BE2C (cell line): ENCODE measurements at regions not wholly inside any gene's neighbourhood (a gene's known extent, or its start where the extent isn't known, plus 50 kb on each side); places are given as distances from the start of the nearest gene placed in this dataset.
"Not testable (repeated sequence)": the region's sequence is repeated elsewhere in the genome, so short reads cannot be mapped to it uniquely, and the experiment has no call there.

ENCODE experiments used
- DNase-seq: peaks from one replicate; pipeline ENCODE4 v3.0.0-alpha.2; 2020
- H3K27me3 ChIP-seq: fragments of 250-450 bp; sonication (Bioruptor Pico); 2 replicates; pipeline ENCODE4 v1.5.1; 2020; ENCODE audit warnings: mild to moderate bottlenecking
- H3K36me3 ChIP-seq: fragments of 250-450 bp; sonication (Bioruptor Pico); 2 replicates; pipeline ENCODE4 v1.5.1; 2020; ENCODE audit warnings: mild to moderate bottlenecking
- H3K4me1 ChIP-seq: fragments of 250-450 bp; sonication (Bioruptor Pico); 2 replicates; pipeline ENCODE4 v1.5.1; 2020
- H3K4me3 ChIP-seq: 2 replicates; pipeline ENCODE4 v1.5.1; 2011; ENCODE audit warnings: low read depth, low read length
- H3K9me3 ChIP-seq: fragments of 250-450 bp; sonication (Bioruptor Pico); 2 replicates; pipeline ENCODE4 v1.5.1; 2020
- TF ChIP-seq, protein P1 (sequence below): IDR thresholded peaks from 2 replicates; pipeline ENCODE4 v1.5.1; 2012; ENCODE audit warnings: mild to moderate bottlenecking, low read depth, low read length

DNA sequence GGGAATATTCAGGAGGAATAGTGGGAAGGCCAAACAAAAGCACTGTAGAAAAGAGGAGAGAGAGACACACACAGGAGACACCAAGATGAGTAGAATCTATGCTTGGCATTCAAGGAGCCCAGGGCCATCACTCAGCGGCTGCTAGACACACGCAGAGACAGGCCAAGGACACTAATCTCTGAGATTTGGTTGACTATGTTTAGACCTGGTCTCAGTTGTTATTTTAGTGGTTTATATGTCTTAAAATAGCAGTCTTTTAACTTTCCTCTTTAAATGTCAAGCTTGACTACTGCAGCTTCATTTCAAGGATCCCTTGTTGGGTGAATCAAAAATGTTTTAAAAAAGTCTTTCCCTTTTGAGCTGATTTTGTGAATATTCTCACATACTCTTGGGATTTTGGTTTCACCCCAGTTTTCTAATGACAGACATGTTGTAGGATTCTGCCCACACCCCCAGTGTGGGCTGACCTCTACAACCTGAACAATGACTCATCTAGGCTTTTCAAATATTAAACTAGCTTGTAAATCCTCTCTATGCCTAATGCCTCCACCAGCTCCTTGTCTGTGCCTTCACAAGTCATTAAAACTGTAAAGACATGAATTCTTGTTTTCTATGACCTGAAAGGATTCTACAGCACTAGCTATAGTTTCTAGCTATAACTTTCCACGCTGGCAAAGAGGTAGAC, 142.7 kb upstream of the EXOC2 start:
- no peak for DNase-seq
- no peaks in the 10 kb centered on the region for H3K36me3 ChIP-seq
- no peak overlapping the region for H3K4me3 ChIP-seq
- TF ChIP-seq, protein P1, sequence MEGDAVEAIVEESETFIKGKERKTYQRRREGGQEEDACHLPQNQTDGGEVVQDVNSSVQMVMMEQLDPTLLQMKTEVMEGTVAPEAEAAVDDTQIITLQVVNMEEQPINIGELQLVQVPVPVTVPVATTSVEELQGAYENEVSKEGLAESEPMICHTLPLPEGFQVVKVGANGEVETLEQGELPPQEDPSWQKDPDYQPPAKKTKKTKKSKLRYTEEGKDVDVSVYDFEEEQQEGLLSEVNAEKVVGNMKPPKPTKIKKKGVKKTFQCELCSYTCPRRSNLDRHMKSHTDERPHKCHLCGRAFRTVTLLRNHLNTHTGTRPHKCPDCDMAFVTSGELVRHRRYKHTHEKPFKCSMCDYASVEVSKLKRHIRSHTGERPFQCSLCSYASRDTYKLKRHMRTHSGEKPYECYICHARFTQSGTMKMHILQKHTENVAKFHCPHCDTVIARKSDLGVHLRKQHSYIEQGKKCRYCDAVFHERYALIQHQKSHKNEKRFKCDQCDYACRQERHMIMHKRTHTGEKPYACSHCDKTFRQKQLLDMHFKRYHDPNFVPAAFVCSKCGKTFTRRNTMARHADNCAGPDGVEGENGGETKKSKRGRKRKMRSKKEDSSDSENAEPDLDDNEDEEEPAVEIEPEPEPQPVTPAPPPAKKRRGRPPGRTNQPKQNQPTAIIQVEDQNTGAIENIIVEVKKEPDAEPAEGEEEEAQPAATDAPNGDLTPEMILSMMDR: no peak
- no peaks in the 10 kb centered on the region for H3K27me3 ChIP-seq
- H3K4me1 ChIP-seq: no peaks in the 10 kb centered on the region
- no peaks in the 10 kb centered on the region for H3K9me3 ChIP-seq

DNA sequence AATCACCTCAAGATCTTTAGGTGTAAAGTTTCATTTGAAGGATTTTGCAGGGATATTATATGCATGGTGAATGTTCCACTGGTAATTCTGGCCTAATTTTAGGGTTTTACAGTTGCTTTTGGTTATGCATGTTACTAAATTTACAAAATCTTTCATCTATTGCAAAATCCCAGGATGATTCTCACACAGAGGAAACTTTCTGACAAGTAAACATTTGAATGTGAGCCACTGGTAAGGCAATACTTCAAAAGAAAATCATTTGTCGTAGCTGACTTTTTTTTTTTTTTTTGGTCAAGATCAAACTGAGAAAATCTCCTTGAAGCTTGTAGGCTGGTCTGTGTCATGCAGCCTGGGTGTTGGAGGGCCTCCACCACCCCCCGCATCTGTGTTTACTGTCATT, 141.9 kb upstream of the EXOC2 start:
- TF ChIP-seq, protein P1: no peak
- Histone ChIP-seq H3K4me1 (no peaks in the 10 kb centered on the region), H3K9me3 (no peaks in the 10 kb centered on the region), H3K36me3 (no peaks in the 10 kb centered on the region), H3K4me3 (no peak overlapping the region), H3K27me3 (no peaks in the 10 kb centered on the region)
- DNase-seq: no peak

DNA sequence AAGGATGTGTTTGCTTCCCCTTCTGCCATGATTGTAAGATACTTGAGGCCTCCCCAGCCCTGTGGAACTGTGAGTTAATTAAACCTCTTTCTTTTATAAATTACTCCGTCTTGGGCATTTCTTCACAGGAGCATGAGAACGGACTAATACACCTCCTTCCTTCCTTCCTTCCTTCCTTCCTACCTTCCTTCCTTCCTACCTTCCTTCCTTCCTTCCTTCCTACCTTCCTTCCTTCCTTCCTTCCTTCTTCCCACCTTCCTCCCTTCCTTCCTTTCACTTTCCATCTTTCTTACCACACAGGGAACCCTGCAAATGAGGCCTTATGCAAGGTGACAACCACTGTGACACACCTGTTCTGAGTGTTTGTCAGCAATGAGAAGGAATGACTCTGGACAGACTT, 141.3 kb upstream of the EXOC2 start:
- TF ChIP-seq, protein P1: no peak
- Histone ChIP-seq H3K4me1 (no peaks in the 10 kb centered on the region), H3K9me3 (no peaks in the 10 kb centered on the region), H3K4me3 (no peak overlapping the region), H3K36me3 (no peaks in the 10 kb centered on the region), H3K27me3 (no peaks in the 10 kb centered on the region)
- DNase-seq: no peak

DNA sequence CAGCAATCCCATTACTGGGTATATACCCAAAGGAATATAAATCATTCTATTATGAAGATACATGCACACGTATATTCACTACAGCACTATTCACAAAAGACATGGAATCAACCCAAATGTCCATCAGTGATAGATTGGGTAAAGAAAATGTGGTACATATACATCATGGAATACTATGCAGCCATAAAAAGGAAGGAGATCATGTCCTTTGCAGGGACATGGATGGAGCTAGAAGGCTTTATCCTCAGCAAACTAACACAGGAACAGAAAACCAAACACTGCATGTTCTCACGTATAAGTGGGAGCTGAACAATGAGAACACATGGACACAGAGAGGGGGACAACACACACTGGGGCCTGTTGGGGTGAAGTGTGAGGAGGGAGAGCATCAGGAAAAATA, 139.9 kb upstream of the EXOC2 start:
- not testable (repeated sequence) for H3K4me1 ChIP-seq, H3K27me3 ChIP-seq, H3K36me3 ChIP-seq, H3K4me3 ChIP-seq, DNase-seq, H3K9me3 ChIP-seq

DNA sequence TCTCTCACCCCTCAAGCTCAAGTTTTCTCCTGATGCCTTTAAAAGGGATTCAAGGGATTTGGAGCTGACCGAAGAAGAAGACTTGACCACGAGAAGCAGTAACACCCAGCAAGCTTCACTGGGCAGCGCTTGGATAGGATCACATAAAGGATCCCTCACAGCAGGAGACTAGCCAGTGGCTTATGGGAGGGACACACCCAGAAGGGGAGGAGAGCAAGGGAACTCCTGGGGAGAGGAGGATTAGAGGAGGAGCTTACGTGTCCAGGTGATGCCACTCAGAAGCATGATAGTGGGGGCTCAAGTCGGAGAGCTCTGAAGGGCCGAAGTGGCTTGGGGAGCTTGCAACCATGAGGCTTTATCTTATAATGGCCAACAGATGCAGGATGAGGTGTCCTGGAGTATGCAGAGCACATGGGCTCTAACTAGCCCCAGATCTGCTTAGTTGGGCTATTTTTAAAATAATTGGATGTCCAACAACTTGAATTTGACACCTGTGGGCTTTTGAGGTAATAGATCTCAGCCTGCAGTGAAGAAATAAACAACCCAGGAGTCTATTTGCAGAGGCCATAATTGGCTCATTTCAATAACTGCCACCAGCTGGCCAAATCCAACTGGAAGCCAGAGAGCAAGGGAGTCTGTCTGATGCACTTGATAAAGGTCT, 137.9 kb upstream of the EXOC2 start:
- no peaks in the 10 kb centered on the region for H3K27me3 ChIP-seq
- H3K4me1 ChIP-seq: no peaks in the 10 kb centered on the region
- DNase-seq: no peak
- H3K4me3 ChIP-seq: no peak overlapping the region
- no peaks in the 10 kb centered on the region for H3K36me3 ChIP-seq
- no peaks in the 10 kb centered on the region for H3K9me3 ChIP-seq
- TF ChIP-seq, protein P1: no peak

DNA sequence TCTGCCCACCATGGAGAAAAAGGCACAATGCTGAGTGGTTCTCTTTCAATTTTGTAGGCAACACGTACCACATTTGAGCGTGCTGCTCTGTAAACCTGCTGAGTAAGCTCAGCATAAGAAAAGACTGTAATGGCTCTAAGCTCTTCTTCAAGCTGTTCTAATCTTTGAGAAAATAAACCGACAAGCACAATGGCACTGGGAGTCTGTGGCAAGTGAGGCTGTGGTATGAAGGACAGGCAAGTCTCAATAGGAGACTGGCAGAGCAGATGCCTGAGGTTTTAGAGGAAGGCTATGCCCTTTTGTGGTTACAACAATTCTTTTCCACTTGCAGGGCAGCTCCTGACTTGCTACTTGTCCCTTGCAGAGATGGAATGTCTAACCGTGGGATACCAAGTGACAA, 136.7 kb upstream of the EXOC2 start:
- no peaks in the 10 kb centered on the region for H3K9me3 ChIP-seq
- H3K4me1 ChIP-seq: no peaks in the 10 kb centered on the region
- TF ChIP-seq, protein P1: no peak
- H3K27me3 ChIP-seq: no peaks in the 10 kb centered on the region
- H3K4me3 ChIP-seq: no peak overlapping the region
- DNase-seq: no peak
- no peaks in the 10 kb centered on the region for H3K36me3 ChIP-seq
